ENCODE measurements at regions not wholly inside any gene's neighbourhood (a gene's known extent, or its start where the extent isn't known, plus 50 kb on each side); places are given as distances from the start of the nearest gene placed in this dataset.
"Not testable (repeated sequence)": the region's sequence is repeated elsewhere in the genome, so short reads cannot be mapped to it uniquely, and the experiment has no call there.

- not testable (repeated sequence) for TF ChIP-seq CTCF, POLR2A (IDR thresholded peaks at IDR 0.05)
Measured at GRCh38 chr6:119748535-119748934, 399.0 kb upstream of the MAN1A1 start.

Measured in heart left ventricle (tissue), 13 donors.